ENCODE measurements at regions not wholly inside any gene's neighbourhood (a gene's known extent, or its start where the extent isn't known, plus 50 kb on each side); places are given as distances from the start of the nearest gene placed in this dataset.

DNA sequence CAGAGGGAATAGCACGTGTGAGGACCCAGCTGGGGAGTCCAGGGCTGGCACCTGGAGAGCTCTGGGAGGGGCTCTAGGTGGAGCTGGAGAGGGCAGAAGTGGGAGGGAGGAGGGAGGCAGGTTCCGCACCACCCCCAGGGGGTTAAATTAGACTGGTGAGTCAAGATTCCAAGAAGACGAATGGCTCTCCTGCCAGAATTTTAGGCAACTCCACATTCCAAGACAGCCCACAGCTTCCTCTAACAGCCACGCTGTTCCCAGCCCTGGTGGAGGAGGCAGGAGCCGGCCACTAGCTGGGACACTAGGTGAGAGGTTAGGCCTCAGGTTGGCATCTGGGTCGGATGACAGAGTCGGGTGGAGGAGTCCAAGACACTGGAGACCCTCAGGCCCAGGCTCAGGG lies 60.2 kb downstream of the TFAP2C start:
- WGBS, result 68% methylated on average over 7 of the region's 7 CpGs

DNA sequence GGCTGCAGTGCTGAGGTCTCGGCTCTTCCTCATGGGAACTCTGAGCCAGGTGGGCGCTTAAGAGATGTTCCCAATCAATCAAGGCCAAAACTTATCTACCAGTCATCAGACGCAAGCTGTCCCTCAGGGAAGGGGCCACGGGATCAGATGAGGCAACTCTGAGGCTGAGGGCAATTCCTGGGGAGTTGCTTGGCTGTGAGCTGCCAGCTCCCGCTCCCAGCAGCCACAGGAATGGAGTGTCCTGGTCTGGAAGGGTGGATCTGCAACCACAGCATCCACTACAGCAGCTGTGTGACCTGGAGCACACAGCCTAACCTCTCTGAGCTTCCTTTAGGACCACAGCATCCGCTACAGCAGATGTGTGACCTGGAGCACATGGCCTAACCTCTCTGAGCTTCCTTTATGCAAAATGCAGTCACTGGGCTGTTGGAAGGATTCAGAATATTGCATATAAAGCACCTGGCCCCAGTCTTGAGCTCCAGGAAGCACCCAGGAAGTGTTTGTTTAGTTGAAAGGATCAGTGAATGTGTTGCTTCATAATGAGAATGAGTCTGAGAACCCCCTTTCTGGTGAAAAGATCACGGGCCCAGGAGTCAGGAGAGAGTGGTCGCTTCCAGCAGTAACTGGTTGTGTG lies 60.9 kb downstream of the TFAP2C start:
- 70% methylated on average over 8 of the region's 8 CpGs for WGBS

More for the DNA sequence above, 60.2 kb downstream of the TFAP2C start:
- no peak overlapping the region for H3K4me3 ChIP-seq (ENCODE audit: low read length)
- H3K27ac ChIP-seq (ENCODE audit: low read depth, low read length), result no peak overlapping the region
- peaks cover 19% of the 10 kb centered on the region for H3K4me1 ChIP-seq (ENCODE audit: insufficient read depth, low read length)
- H3K27me3 ChIP-seq (ENCODE audit: insufficient read depth, low read length), result no peaks in the 10 kb centered on the region
- no peaks in the 10 kb centered on the region for H3K36me3 ChIP-seq (ENCODE audit: insufficient read depth, low read length)
- no peak overlapping the region for H3K9ac ChIP-seq (ENCODE audit: low read depth, low read length)
- no peaks in the 10 kb centered on the region for H3K9me3 ChIP-seq (ENCODE audit: insufficient read depth, low read depth, low read length)

DNA sequence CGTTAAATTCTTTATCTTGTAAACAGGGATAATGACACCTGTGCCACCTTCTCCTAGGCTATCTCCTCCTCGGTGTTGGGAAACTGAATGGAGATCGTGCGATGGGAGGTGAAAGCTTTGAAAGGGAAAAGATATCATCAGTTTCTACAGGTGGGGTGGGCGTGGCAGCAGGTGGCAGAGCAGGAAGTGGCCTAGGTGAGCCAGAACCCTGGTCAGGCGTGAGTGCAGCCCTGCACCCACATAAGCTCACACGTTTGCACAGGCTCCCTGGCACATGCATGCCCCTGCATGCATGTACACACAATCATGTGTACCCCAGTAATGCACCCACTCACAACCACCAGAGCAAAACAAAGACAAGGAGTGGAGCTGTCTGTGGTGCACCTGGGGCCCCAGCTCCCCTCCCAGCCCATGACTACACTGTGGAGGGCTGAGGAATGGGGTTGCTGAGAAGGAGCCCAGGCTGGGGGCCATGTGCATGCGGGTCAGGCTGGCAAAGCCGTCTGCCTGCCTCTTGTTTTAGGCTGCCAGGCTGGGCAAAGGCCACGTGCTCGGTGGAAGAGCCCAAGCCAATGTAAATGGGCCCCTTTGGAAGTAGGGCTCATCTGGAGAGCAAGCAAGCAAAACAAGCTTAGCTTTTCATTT lies 61.5 kb downstream of the TFAP2C start:
- Histone ChIP-seq H3K27ac (ENCODE audit: low read depth, low read length) (no peak overlapping the region), H3K4me1 (ENCODE audit: insufficient read depth, low read length) (peaks cover 19% of the 10 kb centered on the region), H3K36me3 (ENCODE audit: insufficient read depth, low read length) (no peaks in the 10 kb centered on the region), H3K4me3 (ENCODE audit: low read length) (no peak overlapping the region), H3K9me3 (ENCODE audit: insufficient read depth, low read depth, low read length) (no peaks in the 10 kb centered on the region), H3K9ac (ENCODE audit: low read depth, low read length) (no peak overlapping the region), H3K27me3 (ENCODE audit: insufficient read depth, low read length) (no peaks in the 10 kb centered on the region)
- 78% methylated on average over 11 of the region's 11 CpGs for WGBS

More for the DNA sequence above, 60.9 kb downstream of the TFAP2C start:
- H3K9ac ChIP-seq (ENCODE audit: low read depth, low read length), result no peak overlapping the region
- no peaks in the 10 kb centered on the region for H3K36me3 ChIP-seq (ENCODE audit: insufficient read depth, low read length)
- no peaks in the 10 kb centered on the region for H3K9me3 ChIP-seq (ENCODE audit: insufficient read depth, low read depth, low read length)
- H3K4me3 ChIP-seq (ENCODE audit: low read length), result no peak overlapping the region
- H3K4me1 ChIP-seq (ENCODE audit: insufficient read depth, low read length), result peaks cover 19% of the 10 kb centered on the region
- H3K27me3 ChIP-seq (ENCODE audit: insufficient read depth, low read length), result no peaks in the 10 kb centered on the region
- H3K27ac ChIP-seq (ENCODE audit: low read depth, low read length), result no peak overlapping the region

DNA sequence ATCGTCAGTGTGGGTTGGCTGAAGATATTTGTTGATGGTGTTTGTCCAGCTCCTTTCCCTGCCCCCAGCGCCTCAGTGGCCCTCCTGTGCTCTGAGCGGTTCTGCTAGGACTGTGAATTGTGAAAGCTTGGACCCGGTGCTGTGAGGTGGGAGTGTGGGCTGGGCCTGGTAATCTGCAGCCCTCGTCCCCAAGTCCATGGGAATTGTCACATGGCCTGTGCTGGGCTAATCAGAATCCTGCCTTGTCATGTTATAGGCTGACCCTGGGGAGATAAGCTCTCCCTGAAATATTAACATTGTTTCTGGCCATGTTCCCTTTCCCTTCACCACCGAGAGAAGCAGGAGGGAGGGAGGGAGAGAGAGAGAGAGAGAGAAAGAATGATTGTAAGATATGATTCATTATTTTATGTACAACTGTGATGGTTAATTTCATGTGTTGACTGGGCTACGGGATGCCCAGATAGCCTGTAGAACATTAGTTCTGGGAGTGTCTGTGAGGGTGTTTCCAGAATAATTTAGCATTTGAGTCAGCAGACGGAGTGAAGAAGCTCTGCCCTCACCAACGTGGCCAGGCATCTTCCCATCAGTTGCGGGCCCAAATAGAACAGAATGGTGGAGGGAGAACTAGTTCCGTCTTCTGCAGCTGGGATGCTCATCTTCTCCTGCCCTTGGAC lies 62.4 kb downstream of the TFAP2C start:
- H3K27ac ChIP-seq (ENCODE audit: low read depth, low read length), result no peak overlapping the region
- no peak overlapping the region for H3K4me3 ChIP-seq (ENCODE audit: low read length)
- H3K36me3 ChIP-seq (ENCODE audit: insufficient read depth, low read length), result no peaks in the 10 kb centered on the region
- H3K9ac ChIP-seq (ENCODE audit: low read depth, low read length), result no peak overlapping the region
- 85% methylated on average over 10 of the region's 11 CpGs for WGBS
- no peaks in the 10 kb centered on the region for H3K9me3 ChIP-seq (ENCODE audit: insufficient read depth, low read depth, low read length)
- no peaks in the 10 kb centered on the region for H3K27me3 ChIP-seq (ENCODE audit: insufficient read depth, low read length)
- H3K4me1 ChIP-seq (ENCODE audit: insufficient read depth, low read length), result peaks cover 19% of the 10 kb centered on the region

DNA sequence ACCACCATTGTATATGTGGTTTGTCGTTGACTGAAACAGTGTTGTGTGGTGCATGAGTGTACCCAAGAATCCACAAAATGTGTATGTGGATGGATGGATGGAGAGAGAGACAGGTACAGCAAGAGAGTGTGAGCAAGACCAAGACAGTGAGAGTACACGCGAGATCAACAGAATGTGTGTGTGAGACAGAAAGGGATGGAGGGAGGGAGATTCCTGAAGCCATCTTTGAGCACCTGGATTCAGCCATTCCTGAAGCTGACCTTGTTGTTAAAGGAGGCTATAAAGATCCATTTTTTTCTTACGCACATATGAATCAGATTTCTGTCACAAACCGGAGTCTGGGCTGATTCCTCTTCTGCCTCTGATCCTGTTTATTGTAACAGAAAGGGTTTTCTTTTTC lies 64.1 kb downstream of the TFAP2C start:
- 97% methylated on average over 5 of the region's 5 CpGs for WGBS
- Histone ChIP-seq H3K9me3 (ENCODE audit: insufficient read depth, low read depth, low read length) (no peaks in the 10 kb centered on the region), H3K9ac (ENCODE audit: low read depth, low read length) (no peak overlapping the region), H3K4me3 (ENCODE audit: low read length) (no peak overlapping the region), H3K4me1 (ENCODE audit: insufficient read depth, low read length) (peaks cover 19% of the 10 kb centered on the region), H3K27me3 (ENCODE audit: insufficient read depth, low read length) (no peaks in the 10 kb centered on the region), H3K27ac (ENCODE audit: low read depth, low read length) (no peak overlapping the region), H3K36me3 (ENCODE audit: insufficient read depth, low read length) (no peaks in the 10 kb centered on the region)

DNA sequence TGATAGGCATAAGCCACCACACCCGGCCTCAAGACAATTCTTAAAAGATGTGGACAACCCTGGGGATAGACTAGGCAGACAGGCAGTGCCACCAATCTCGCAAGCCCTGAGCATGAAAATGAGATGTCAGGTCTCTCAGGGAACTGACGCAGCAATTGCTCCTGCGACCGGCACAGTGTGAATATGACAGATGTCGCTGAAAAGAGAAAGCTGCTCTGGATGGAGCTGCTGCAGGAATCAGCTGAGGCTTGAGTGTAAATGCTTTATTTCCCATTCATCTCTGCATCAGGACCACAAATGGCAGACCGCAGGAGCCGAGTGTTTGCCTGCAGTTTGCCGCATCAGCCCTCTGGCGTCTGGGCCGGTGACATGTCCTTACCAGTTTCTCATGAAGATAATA lies 68.4 kb downstream of the TFAP2C start:
- no peaks in the 10 kb centered on the region for H3K9me3 ChIP-seq (ENCODE audit: insufficient read depth, low read depth, low read length)
- H3K27me3 ChIP-seq (ENCODE audit: insufficient read depth, low read length), result no peaks in the 10 kb centered on the region
- 92% methylated on average over 11 of the region's 11 CpGs for WGBS
- no peak overlapping the region for H3K9ac ChIP-seq (ENCODE audit: low read depth, low read length)
- H3K4me1 ChIP-seq (ENCODE audit: insufficient read depth, low read length), result no peaks in the 10 kb centered on the region
- no peaks in the 10 kb centered on the region for H3K36me3 ChIP-seq (ENCODE audit: insufficient read depth, low read length)
- no peak overlapping the region for H3K27ac ChIP-seq (ENCODE audit: low read depth, low read length)
- no peak overlapping the region for H3K4me3 ChIP-seq (ENCODE audit: low read length)

DNA sequence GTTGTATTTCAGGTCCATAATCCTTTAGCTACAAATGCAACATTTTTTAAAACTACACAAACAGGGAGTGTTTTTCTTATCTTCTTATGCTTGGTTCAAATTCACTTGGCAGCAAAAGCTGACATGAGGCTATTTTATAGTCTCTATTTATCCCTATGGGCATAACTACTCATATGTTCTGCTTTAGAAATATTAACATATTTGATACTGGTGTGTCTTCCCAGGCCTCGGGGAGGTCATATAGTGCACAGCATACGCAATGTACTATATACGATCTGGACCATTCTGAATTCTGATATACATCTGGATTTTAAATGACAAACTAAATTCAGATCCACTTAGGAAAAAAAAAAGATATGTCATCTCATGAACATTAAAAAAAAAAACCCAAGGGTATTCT lies 69.2 kb downstream of the TFAP2C start:
- no peaks in the 10 kb centered on the region for H3K9me3 ChIP-seq (ENCODE audit: insufficient read depth, low read depth, low read length)
- 97% methylated on average over 3 of the region's 3 CpGs for WGBS

DNA sequence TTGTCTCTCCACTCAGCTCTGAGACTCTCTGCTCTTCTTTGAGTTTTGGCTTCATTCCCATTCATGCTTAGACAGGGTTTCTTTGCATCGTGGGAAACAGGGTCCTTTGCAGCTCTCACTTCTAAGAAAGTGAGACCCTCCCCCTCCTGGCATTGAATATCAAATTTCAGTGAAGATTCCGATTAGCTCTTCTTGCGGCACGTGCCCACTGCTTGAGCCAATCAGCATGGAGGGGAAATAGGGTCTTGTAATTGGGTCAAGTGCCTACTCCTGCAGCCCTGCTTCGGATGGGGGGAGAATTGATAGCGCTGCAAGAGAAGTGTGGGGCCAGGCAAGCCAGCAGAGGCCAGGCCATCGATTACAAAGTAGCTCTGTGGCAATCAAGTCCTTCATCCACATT lies 69.6 kb downstream of the TFAP2C start:
- Histone ChIP-seq H3K9me3 (ENCODE audit: insufficient read depth, low read depth, low read length) (no peaks in the 10 kb centered on the region), H3K36me3 (ENCODE audit: insufficient read depth, low read length) (no peaks in the 10 kb centered on the region), H3K4me1 (ENCODE audit: insufficient read depth, low read length) (no peaks in the 10 kb centered on the region), H3K9ac (ENCODE audit: low read depth, low read length) (no peak overlapping the region), H3K27me3 (ENCODE audit: insufficient read depth, low read length) (no peaks in the 10 kb centered on the region), H3K27ac (ENCODE audit: low read depth, low read length) (no peak overlapping the region), H3K4me3 (ENCODE audit: low read length) (no peak overlapping the region)
- 67% methylated on average over 7 of the region's 7 CpGs for WGBS

More for the DNA sequence above, 69.2 kb downstream of the TFAP2C start:
- Histone ChIP-seq H3K4me3 (ENCODE audit: low read length) (no peak overlapping the region), H3K4me1 (ENCODE audit: insufficient read depth, low read length) (no peaks in the 10 kb centered on the region), H3K27ac (ENCODE audit: low read depth, low read length) (no peak overlapping the region), H3K9ac (ENCODE audit: low read depth, low read length) (no peak overlapping the region), H3K27me3 (ENCODE audit: insufficient read depth, low read length) (no peaks in the 10 kb centered on the region), H3K36me3 (ENCODE audit: insufficient read depth, low read length) (no peaks in the 10 kb centered on the region)

DNA sequence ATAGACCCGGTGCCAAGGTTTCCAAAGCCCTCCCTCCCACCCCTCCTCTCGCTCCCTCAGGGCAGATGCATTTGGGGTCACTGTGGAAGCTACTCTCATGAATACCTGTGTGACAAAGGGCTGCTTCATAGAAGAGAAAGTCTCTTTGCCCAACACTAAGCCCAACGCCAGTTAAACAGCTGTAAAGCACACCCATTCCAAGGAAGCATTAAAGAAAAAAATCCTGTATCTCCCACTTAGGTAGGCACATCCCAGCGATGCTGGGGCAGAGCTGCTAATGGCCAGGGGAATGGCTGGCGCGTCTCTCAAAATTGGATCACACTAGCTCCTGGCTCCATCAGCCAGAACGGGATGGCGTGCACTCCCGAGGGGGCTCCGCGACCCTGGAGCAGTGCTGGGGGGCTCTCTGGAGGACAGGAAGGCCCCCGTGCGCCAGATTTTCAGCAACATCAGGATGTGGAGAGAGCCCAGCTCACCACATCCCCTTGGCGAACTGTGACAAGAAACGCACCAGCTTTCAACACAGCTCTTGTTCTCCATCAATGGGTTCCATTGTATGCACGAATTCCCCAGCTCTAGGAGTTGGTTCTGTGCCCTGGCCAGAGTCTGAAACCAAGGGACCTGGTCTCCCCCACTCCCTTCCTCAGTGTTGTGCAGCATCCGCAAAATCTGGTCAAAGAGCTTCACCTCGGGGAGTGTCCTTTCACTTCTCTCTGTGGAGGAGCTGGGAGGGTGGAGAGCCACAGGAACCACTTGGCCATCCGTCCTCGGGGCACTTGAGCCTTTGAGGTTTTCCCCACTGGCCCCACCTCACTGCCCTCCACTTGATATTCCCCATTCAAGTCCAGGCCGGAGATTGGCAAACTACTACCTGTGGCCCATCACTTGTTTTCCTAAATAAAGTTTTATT lies 74.1 kb downstream of the TFAP2C start:
- Histone ChIP-seq H3K9ac (ENCODE audit: low read depth, low read length) (no peak overlapping the region), H3K4me3 (ENCODE audit: low read length) (no peak overlapping the region), H3K27me3 (ENCODE audit: insufficient read depth, low read length) (no peaks in the 10 kb centered on the region), H3K4me1 (ENCODE audit: insufficient read depth, low read length) (no peaks in the 10 kb centered on the region), H3K9me3 (ENCODE audit: insufficient read depth, low read depth, low read length) (no peaks in the 10 kb centered on the region), H3K36me3 (ENCODE audit: insufficient read depth, low read length) (no peaks in the 10 kb centered on the region), H3K27ac (ENCODE audit: low read depth, low read length) (no peak overlapping the region)
- WGBS, result 95% methylated on average over 20 of the region's 21 CpGs

DNA sequence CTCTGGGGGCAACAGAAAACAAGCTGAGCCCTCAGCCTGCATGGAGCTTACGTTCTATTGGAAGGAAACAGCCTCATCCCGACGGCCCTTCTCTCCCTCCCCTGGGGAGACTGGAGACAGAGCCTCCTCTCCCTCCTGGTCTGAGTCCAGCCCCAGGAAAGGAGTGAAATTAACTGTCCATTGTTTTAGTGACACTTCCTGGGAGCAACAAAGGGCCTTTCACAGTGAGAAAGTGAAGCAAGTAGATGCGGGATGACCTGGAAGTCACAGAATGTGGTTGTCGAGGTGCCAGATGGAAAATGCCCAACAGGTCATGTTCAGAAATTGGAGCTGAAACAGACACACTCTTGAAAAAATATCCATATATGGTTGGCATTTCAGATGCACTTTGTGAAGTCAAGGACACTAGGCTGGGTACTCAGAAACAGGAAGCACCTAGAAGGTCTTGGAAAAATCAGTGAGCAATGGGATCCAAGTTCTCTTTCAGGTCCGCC lies 77.8 kb downstream of the TFAP2C start:
- H3K4me3 ChIP-seq (ENCODE audit: low read length), result no peak overlapping the region
- no peak overlapping the region for H3K27ac ChIP-seq (ENCODE audit: low read depth, low read length)
- H3K27me3 ChIP-seq (ENCODE audit: insufficient read depth, low read length), result no peaks in the 10 kb centered on the region
- H3K36me3 ChIP-seq (ENCODE audit: insufficient read depth, low read length), result no peaks in the 10 kb centered on the region
- H3K9me3 ChIP-seq (ENCODE audit: insufficient read depth, low read depth, low read length), result no peaks in the 10 kb centered on the region
- WGBS, result 87% methylated on average over 6 of the region's 6 CpGs
- H3K4me1 ChIP-seq (ENCODE audit: insufficient read depth, low read length), result peaks cover 9% of the 10 kb centered on the region
- H3K9ac ChIP-seq (ENCODE audit: low read depth, low read length), result no peak overlapping the region

DNA sequence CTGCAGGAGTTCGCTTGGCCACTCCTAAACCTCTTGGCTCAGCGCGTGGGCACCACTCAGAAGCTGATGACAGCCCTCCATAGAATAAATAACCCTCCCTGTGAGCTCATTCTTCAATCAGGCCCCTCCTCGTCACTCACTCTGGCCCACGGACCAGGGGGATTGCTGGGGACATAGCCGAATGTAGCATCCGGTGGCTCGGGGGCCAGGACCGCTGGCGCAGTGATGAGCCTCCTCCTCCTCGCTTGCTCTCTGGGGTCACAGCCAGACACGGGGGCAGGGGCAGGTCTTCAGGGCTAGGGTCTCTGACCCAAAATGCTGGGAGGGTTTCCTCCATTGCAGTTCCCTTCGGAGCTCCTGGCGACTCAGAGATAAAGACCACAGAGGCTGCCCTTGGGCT lies 79.9 kb downstream of the TFAP2C start:
- H3K36me3 ChIP-seq (ENCODE audit: insufficient read depth, low read length), result no peaks in the 10 kb centered on the region

More for the DNA sequence above, 79.9 kb downstream of the TFAP2C start:
- no peaks in the 10 kb centered on the region for H3K27me3 ChIP-seq (ENCODE audit: insufficient read depth, low read length)
- WGBS, result 88% methylated on average over 14 of the region's 14 CpGs
- H3K27ac ChIP-seq (ENCODE audit: low read depth, low read length), result no peak overlapping the region
- H3K4me1 ChIP-seq (ENCODE audit: insufficient read depth, low read length), result peaks cover 11% of the 10 kb centered on the region
- no peak overlapping the region for H3K9ac ChIP-seq (ENCODE audit: low read depth, low read length)
- no peaks in the 10 kb centered on the region for H3K9me3 ChIP-seq (ENCODE audit: insufficient read depth, low read depth, low read length)
- no peak overlapping the region for H3K4me3 ChIP-seq (ENCODE audit: low read length)
